Stimulated activated CD8-positive, alpha-beta memory T cell treated with anti-CD3 and anti-CD28 coated beads, Interleukin-12 subunit alpha, Interleukin-12 subunit beta, amount 100 ng/mL, for 1 hour (primary cell): ENCODE measurements at regions not wholly inside any gene's neighbourhood (a gene's known extent, or its start where the extent isn't known, plus 50 kb on each side); places are given as distances from the start of the nearest gene placed in this dataset.
A peak's percentile ranks its signal among the peaks of the same experiment; 100 is the strongest.
"Not testable (repeated sequence)": the region's sequence is repeated elsewhere in the genome, so short reads cannot be mapped to it uniquely, and the experiment has no call there.

ENCODE experiments used
- DNase-seq: peaks from one replicate; pipeline ENCODE4 v3.0.0-alpha.2; 2020; ENCODE audit warnings: low read depth

DNA sequence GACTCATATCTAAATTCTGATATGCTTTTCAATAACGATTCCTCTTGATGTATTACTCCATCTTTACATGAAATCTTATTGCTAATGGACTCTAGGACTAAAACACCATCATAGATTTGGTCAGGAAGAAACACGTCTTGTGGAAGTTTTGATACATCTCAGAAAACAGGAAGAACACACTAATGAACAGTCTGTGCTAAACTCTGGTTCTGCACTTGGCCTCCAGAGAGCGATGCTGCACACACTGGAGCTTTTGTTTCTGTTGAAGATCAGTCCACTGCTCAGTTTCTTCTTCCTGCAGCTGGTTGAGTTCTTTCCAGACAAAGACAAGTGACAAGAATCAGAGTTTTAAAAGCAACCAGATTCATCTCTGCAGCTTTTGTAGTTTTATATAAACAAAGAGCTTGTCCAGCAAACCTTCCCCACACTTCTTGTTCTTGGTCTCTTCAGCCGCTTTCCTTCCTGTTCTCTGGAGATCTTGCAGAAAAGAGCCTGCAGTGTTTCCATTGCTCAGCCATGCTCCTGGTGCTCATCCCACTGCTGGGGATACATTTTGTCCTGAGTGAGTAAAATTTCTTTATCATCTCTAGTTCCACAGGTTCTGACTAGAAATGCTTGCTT, 229.1 kb upstream of the OR4E1 start:
- DNase-seq: no peak

GRCh38 chr14:21894898-21895194, 221.2 kb upstream of the OR4E1 start:
- DNase-seq: not testable (repeated sequence)

DNA sequence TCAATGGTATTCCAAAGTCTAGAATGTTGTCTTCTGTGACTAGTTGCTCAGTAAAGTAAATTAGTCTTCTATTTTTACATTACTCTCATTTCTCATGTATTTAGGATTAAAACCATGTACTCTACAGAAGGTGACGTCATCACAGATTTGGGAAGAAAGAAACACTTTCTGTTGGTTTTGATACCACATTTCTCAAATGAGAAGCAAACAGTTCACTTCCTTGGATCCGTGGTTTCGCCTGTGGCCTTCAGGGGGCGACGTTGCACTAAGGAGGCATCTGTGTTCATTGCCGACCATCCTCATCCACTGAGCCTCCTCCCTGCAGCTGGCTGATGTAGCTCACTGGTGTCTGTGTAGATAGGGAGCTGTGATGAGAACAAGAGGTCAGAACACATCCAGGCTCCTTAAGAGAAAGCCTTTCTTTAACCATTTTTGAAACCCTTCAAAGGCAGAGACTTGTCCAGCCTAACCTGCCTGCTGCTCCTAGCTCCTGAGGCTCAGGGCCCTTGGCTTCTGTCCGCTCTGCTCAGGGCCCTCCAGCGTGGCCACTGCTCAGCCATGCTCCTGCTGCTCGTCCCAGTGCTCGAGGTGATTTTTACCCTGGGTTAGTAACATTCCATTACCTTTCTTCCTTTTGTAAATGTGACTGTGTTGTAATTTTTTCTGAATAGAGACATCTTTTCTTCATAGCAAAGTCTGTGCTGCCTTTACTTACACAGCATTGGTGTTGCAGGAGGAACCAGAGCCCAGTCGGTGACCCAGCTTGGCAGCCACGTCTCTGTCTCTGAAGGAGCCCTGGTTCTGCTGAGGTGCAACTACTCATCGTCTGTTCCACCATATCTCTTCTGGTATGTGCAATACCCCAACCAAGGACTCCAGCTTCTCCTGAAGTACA, 220.6 kb upstream of the OR4E1 start:
- peak; percentile 30 for DNase-seq

- no peak for DNase-seq
These were observed 218.3 kb upstream of the OR4E1 start for GRCh38 chr14:21891921-21892320.

DNA sequence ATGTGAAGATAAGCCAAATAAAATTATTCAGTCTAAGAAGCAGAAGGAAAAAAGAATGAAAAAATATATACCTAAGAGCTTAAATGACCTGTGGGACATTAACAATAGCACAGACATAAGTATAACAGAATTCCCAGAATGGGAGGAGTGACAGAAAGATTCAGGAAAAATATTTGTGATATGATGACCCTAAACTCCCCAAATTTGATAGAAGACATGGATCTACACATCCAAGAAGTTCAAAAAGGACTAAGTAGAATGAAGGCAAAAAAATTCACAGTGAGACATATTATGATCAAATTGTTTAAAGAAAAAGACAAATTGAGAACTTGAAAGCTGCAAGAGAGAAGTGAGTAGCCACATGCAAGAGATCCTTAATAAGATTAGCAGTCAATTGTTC, 211.4 kb upstream of the OR4E1 start:
- no peak for DNase-seq

DNA sequence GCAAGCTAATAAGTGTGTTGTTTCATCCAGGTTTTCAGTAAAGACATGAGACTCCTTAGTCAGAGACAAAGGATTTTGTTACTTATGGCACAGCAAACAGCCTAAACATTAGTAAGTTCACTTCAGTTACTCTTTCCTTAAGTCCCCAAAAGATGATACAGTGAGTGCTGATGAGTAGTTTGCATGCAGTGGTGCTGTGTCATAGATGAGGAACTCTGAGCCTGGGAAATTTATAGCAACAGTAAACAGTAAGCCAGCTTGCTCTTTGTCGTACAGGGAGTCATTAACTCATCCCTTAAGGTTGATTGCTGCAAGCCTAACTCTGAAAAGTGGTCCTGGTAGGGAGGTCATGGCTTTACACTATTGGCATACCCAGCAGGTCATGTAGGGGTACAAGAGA, 208.6 kb upstream of the OR4E1 start:
- no peak for DNase-seq

DNA sequence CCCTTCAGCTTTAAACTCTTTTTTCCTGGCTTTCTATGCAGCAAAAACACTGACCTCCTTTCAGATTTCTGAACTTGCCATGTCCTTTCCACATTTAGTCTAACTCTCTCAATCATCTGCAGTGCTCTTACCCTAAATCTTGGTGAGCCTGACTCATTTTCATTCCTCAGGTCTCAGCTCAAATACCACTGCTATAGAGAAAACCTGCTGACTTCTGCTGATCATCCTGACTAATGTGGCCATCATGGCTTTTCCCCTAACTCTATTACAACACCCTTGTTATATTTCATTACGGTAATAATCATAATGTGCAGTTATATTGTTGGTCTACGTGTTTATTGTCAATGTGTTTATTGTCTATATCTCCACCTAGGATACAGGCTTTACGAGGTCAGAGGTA, 207.3 kb upstream of the OR4E1 start:
- no peak for DNase-seq

DNA sequence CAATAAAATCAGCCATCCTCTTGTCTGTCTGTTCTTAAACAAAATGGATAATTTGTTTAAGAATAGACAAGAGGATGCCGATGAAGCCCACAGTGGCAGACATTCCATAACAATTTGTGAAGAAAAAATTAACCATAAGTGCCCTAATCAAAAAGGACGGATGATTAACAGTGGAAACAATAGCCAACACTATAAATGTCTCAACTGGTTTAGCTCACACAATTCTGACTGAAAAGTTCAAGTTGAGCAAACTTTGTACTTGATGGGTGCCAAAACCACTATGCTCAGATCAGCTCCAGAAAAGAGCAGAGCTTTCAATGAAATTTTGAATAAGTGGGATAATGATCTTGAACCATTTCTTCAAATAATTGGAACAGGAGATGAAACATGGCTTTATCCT, 202.2 kb upstream of the OR4E1 start:
- no peak for DNase-seq

GRCh38 chr14:21874946-21875345, 201.3 kb upstream of the OR4E1 start:
- no peak for DNase-seq

GRCh38 chr14:21874167-21874566, 200.5 kb upstream of the OR4E1 start:
- DNase-seq: no peak

DNA sequence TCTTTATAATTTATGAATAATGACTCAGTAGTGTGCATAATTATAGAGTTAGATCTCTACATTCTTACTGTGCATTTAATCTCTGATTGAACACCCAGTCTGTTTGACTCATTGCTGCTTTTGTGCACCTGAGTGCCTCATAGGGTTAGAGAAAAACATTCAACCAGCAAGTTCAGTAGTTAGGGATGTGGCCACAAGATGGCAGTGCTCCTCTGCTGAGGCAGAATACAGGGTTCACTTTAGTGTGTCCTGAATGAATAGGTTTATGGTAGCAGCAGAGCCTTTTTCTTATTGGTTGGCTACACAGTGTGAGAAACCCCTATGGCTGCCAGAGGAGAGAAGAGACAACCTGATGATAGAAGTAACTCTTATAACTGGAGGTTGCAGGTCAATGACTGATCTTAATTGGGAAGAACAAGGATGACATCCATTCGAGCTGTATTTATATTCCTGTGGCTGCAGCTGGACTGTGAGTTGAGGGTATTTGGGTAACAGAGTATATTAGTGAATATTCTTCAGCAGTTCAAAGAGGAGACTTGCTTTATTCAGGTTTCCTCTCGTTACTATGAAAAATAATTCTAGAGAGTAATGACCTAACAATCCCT, 194.9 kb upstream of the OR4E1 start:
- DNase-seq: peak; percentile 62

DNA sequence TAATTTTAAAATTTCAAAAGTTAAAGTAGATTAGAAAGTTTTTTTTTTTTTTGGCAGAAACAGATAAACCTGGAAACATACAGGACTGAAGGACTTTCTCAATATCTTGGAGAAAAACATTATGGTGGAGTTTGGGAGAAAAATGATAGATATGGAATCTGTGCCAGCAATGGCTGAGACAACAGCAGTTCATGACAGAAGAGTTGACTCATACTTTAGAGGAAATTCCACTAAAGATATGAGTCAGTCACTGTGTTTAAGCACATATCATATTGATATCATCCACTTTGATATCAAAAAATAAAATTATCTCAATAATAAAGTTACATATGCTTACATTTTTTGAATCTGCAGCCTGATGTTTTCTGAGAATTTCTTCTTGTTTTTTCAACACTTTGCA, 193.9 kb upstream of the OR4E1 start:
- no peak for DNase-seq

DNA sequence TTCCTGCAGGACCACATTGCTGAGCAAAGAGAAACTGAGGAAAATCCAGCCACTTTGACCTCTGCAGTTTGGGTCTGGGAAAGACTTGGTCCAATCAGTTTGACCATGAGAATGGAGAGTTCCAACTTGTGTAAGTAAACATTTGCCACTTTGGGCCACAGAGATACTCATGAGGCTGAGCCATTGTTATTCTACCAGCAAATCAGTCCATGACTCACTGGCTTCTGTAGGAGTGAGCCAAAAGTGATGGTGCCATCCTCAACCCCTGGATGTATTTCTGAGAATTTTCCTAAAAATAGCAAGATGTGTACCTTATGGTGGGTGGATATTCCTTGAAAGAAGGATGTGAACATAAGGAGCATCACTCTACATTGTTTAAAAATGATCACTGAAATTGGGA, 192.9 kb upstream of the OR4E1 start:
- DNase-seq: no peak

DNA sequence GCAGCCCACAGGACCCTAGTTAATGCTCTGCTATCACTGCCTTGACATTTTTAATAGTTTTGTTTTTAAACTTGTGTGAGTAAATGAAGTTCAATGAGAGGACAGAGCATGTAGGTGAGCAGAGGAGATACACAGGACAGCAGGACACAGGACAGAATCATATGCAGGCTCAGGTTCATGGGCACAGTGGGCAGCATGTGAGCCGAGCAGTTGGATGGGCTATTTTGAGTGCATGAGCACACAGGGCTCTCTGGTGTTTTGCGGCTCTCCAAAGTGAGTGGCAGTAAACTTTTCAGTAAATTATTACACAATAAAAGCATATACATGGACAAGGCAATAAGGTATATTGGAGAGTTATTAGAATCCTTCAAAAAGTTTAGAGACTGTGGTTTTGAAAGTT, 189.7 kb upstream of the OR4E1 start:
- no peak for DNase-seq

GRCh38 chr14:21861153-21861552, 187.5 kb upstream of the OR4E1 start:
- no peak for DNase-seq

GRCh38 chr14:21860172-21860571, 186.6 kb upstream of the OR4E1 start:
- DNase-seq: no peak

GRCh38 chr14:21852775-21853174, 179.2 kb upstream of the OR4E1 start:
- DNase-seq: no peak

DNA sequence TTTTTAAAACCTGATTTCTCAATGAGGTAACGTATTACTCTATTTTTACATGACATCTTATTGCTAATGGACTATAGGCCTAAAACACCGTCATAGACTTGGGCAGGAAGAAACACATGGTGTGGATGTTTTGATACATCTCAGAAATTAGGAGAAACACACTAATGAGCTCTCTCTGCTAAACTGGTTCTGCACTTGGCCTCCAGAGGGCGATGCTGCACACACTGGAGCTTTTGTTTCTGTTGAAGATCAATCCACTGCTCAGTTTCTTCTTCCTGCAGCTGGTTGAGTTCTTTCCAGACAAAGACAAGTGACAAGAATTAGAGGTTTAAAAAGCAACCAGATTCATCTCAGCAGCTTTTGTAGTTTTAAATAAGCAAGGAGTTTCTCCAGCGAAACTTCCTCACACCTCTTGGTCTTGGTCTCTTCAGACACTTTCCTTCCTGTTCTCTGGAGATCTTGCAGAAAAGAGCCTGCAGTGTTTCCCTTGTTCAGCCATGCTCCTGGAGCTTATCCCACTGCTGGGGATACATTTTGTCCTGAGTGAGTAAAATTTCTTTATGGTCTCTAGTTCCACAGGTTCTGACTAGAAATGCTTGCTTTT, 178.5 kb upstream of the OR4E1 start:
- peak; percentile 52 for DNase-seq

- DNase-seq: not testable (repeated sequence)
These were observed 173.3 kb upstream of the OR4E1 start for GRCh38 chr14:21846902-21847301.

- peak; percentile 49 for DNase-seq
These were observed 172.7 kb upstream of the OR4E1 start for GRCh38 chr14:21846227-21846885.

DNA sequence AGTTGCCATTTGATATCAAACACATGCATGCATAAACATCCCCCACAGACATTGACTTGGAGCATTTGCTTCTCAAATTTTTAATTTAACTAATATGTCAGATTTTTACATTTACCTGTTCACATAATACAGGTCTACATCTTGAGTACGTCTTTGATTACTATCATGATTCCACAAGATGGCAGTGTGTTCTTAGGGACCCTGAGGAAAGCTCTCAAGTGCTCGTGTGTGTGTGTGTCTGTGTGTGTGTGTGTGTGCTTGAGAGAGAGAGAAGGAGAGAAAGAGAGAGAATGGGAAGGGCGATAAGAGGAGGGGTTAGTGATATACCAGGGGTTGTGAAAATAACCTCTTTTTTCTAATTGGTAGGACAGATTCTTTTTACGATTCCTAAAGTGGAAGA, 167.1 kb upstream of the OR4E1 start:
- DNase-seq: no peak

DNA sequence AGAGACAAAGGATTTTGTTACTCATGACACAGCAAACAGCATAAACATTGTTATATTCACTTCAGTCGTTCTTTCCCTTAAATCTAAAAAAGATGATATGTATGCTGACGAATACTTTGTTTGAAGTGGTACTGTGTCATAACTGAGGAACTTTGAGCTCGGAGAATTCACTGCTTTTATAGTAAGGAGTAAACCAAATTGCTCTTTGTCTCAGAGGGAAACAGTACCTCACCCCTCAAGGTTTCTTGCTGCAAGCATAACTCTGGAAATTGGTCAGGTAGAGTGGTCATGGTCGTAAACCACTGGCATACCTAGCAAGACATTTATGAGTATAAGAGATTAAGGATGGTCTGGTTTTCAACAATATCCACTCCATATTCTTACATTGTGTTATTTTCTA, 160.2 kb upstream of the OR4E1 start:
- DNase-seq: no peak

DNA sequence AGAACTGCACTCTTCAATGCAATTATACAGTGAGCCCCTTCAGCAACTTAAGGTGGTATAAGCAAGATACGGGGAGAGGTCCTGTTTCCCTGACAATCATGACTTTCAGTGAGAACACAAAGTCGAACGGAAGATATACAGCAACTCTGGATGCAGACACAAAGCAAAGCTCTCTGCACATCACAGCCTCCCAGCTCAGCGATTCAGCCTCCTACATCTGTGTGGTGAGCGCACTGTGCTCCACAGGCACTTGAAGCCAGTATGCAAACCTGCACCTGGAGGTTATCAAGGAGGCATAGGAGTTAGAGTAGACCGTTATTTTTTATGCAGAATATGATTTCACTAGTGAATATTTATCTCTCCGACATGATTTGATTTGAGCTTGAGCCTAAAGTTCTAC, 152.2 kb upstream of the OR4E1 start:
- no peak for DNase-seq
